A549 (cell line): ENCODE measurements at regions not wholly inside any gene's neighbourhood (a gene's known extent, or its start where the extent isn't known, plus 50 kb on each side); places are given as distances from the start of the nearest gene placed in this dataset.

Source experiments
- ATAC-seq, 2 experiments: fragments of 200-7000 bp in 1 of 2; fragments of >200 bp in 1 of 2; cut with Nextera tagmentation in 1 of 2; cut with Tn5 transposase in 1 of 2; 3 replicates each; pipeline versions ENCODE4 v1.8.0 to v1.9.1; 2018 to 2020; ENCODE audit warnings: mild to moderate bottlenecking in 1 of 2, moderate library complexity in 1 of 2
- CTCF ChIA-PET: fragments of 300-600 bp; sonication (Branson Sonifier 250); formaldehyde crosslinking; extraction: SDS; loops from one replicate; lab custom pipeline; 2021; ENCODE audit warnings: antibody characterized with exemption, inconsistent platforms; lab: Yijun Ruan, JAX
- POLR2A ChIA-PET: fragments of 350-600 bp; formaldehyde crosslinking; extraction: SDS; loops from one replicate; lab custom pipeline; 2021; ENCODE audit warnings: antibody characterized with exemption, inconsistent platforms; lab: Yijun Ruan, JAX
- DNase-seq, 2 experiments: peaks; one replicate each; pipeline versions ENCODE4 v3.0.0 to v3.0.0-alpha.2; 2011 to 2016; ENCODE audit warnings: low read depth in 1 of 2, low spot score in 1 of 2
- FAIRE-seq: peaks from 2 replicates; lab custom pipeline; 2011; peaks lifted over from hg19 to GRCh38; lab: Jason Lieb, UNC
- H3K27ac ChIP-seq, 2 experiments: fragments of >200 bp; sonication (Bioruptor Twin); formaldehyde crosslinking; 3 replicates each; pipeline ENCODE4 v1.5.1; 2016 to 2017
- H3K4me1 ChIP-seq: fragments of >200 bp; sonication (Bioruptor Twin); formaldehyde crosslinking; 3 replicates; pipeline ENCODE4 v1.6.1; 2016
- H3K4me2 ChIP-seq: fragments of >200 bp; sonication (Bioruptor Twin); formaldehyde crosslinking; 3 replicates; pipeline ENCODE4 v1.6.1; 2016
- H3K4me3 ChIP-seq: fragments of >200 bp; sonication (Bioruptor Twin); formaldehyde crosslinking; 3 replicates; pipeline ENCODE4 v1.5.1; 2016
- H3K9me3 ChIP-seq: fragments of >200 bp; sonication (Bioruptor Twin); formaldehyde crosslinking; 3 replicates; pipeline ENCODE4 v1.6.1; 2016
- CEBPB ChIP-seq, 2 experiments: fragments of >200 bp in 1 of 2; sonication (Bioruptor Twin) in 1 of 2; formaldehyde crosslinking in 1 of 2; IDR thresholded peaks; 2 replicates each; pipeline ENCODE4 v1.6.1; 2012 to 2016
- GATA3 ChIP-seq: IDR thresholded peaks from 2 replicates; pipeline ENCODE4 v1.6.1; 2012; ENCODE audit warnings: borderline replicate concordance
- HOXA7 ChIP-seq: fragments of 250-450 bp; sonication (Bioruptor Pico); IDR thresholded peaks from 2 replicates; pipeline ENCODE4 v1.5.0; 2020; ENCODE audit warnings: mild to moderate bottlenecking, moderate library complexity
- KDM1A ChIP-seq: fragments of 200-600 bp; sonication (generic); IDR thresholded peaks from 2 replicates; pipeline ENCODE4 v1.6.1; 2016; ENCODE audit warnings: low read depth, mild to moderate bottlenecking
- KDM5A ChIP-seq: fragments of 200-600 bp; sonication (generic); IDR thresholded peaks from 2 replicates; pipeline ENCODE4 v1.6.1; 2016; ENCODE audit warnings: antibody characterized with exemption, mild to moderate bottlenecking
- PHF8 ChIP-seq: fragments of 200-600 bp; sonication (generic); IDR thresholded peaks from 2 replicates; pipeline ENCODE4 v1.6.1; 2016; ENCODE audit warnings: low read depth, mild to moderate bottlenecking, antibody characterized with exemption, moderate library complexity, borderline replicate concordance
- RAD21 ChIP-seq, 2 experiments: fragments of >200 bp in 1 of 2; sonication (Bioruptor Twin) in 1 of 2; formaldehyde crosslinking in 1 of 2; IDR thresholded peaks in 1 of 2; conservative IDR thresholded peaks in 1 of 2; 2 replicates in 1 of 2; 3 replicates in 1 of 2; pipeline ENCODE4 v1.6.1; 2012 to 2018; ENCODE audit warnings: inconsistent platforms in 1 of 2
- RCOR1 ChIP-seq: fragments of 150-350 bp; IDR thresholded peaks from 2 replicates; pipeline ENCODE4 v1.6.1; 2014; ENCODE audit warnings: antibody characterized with exemption, low read length, low read depth
- SMC3 ChIP-seq: fragments of >200 bp; sonication (Bioruptor Twin); formaldehyde crosslinking; IDR thresholded peaks from 3 replicates; pipeline ENCODE4 v1.6.1; 2018; ENCODE audit warnings: inconsistent platforms
- SREBF2 ChIP-seq: fragments of 450-650 bp; IDR thresholded peaks from 2 replicates; pipeline ENCODE4 v1.6.1; 2014; ENCODE audit warnings: mild to moderate bottlenecking, moderate library complexity
- ZC3H11A ChIP-seq: fragments of 450-650 bp; IDR thresholded peaks from 2 replicates; pipeline ENCODE4 v1.6.1; 2014; ENCODE audit warnings: antibody characterized with exemption, mild to moderate bottlenecking
- ZFP36 ChIP-seq: fragments of 450-650 bp; IDR thresholded peaks from 2 replicates; pipeline ENCODE4 v1.6.1; 2014; ENCODE audit warnings: borderline replicate concordance; ENCODE audit not compliant: partially characterized antibody
- WGBS: methylation state at CpG from one replicate; pipeline ENCODE4 v1.1.6; 2017; ENCODE audit errors: missing lambda C conversion rate; 5-methylcytosine and 5-hydroxymethylcytosine counted together
- TF ChIP-seq, protein P1 (sequence below): fragments of 450-650 bp; IDR thresholded peaks from 2 replicates; pipeline ENCODE4 v1.6.1; 2014; ENCODE audit warnings: antibody characterized with exemption
- TF ChIP-seq, protein P2 (sequence below): fragments of 150-350 bp; IDR thresholded peaks from 2 replicates; pipeline ENCODE4 v1.6.1; 2014; ENCODE audit warnings: low read depth, mild to moderate bottlenecking, low read length
- TF ChIP-seq, protein P3 (sequence below): fragments of >200 bp; sonication (Bioruptor Twin); formaldehyde crosslinking; IDR thresholded peaks from 2 replicates; pipeline ENCODE4 v1.6.1; 2016
- TF ChIP-seq, protein P4 (sequence below): fragments of >200 bp; sonication (Bioruptor Twin); formaldehyde crosslinking; IDR thresholded peaks from 3 replicates; pipeline ENCODE4 v1.6.1; 2016

DNA sequence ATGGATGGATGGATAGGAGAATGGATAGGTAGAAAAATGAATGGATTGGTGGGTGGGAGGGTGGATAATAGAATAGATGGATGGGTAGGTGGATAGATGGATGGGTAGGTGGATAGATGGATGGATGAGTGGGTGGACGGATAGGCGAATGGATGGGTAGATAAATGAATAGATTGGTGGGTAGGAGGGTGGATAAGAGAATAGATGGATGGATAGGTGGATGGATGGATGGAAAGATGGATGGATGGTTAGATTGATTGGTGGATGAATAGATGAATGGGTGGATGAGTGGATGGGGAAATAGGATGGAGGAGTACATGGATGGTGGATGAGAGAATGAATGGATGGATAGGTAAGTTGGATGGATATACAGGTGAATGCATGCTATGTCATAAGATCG lies 110.5 kb downstream of the CEBPB start:
- Histone ChIP-seq H3K4me1 (peaks cover 62% of the 10 kb centered on the region), H3K9me3 (no peaks in the 10 kb centered on the region), H3K27ac (peak overlapping the region; percentile 39 to 98; a peak in 4 of 6 replicates), H3K4me2 (no peak overlapping the region), H3K4me3 (no peak overlapping the region)
- TF ChIP-seq GATA3, result no peak
- TF ChIP-seq, protein P1, sequence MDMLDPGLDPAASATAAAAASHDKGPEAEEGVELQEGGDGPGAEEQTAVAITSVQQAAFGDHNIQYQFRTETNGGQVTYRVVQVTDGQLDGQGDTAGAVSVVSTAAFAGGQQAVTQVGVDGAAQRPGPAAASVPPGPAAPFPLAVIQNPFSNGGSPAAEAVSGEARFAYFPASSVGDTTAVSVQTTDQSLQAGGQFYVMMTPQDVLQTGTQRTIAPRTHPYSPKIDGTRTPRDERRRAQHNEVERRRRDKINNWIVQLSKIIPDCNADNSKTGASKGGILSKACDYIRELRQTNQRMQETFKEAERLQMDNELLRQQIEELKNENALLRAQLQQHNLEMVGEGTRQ, result no peak
- ATAC-seq (no peak), FAIRE-seq (no peak), DNase-seq (no peak)
- 93% methylated on average over 3 of the region's 3 CpGs for WGBS
- POLR2A ChIA-PET, result no interaction called here
- CTCF ChIA-PET, result no interaction called here

DNA sequence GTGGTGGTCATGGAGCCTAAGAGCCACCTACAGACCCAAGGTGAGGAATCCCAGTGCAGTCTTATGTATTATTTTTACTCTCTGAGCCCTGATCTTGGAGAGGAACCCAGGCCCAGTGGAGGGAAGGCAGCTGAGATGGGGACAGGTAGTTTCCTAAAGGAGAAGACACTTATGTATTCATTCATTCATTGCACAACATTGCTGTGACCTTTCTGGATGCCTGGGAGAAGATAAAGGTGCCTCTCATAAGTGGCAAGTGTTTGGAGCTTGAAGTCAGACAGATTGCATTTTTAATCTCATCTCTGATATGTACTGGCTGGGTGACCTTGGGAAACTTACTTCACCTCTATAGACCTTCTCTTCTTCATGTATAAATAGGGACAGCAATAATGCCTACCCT lies 111.1 kb downstream of the CEBPB start:
- CTCF ChIA-PET, result no interaction called here
- no peak for TF ChIP-seq SREBF2
- TF ChIP-seq CEBPB (IDR thresholded peaks at IDR 0.05), result 0 out of 4 replicates have a peak, but pooled peaks of 1 of the 2 experiments have one; percentile 24
- ATAC-seq (no peak), DNase-seq (no peak), FAIRE-seq (no peak)
- POLR2A ChIA-PET, result no interaction called here
- H3K4me2 ChIP-seq, result no peak overlapping the region
- peak overlapping the region; percentile 39 to 98; a peak in 4 of 6 replicates for H3K27ac ChIP-seq
- no peak overlapping the region for H3K4me3 ChIP-seq
- peaks cover 62% of the 10 kb centered on the region for H3K4me1 ChIP-seq
- no peaks in the 10 kb centered on the region for H3K9me3 ChIP-seq

DNA sequence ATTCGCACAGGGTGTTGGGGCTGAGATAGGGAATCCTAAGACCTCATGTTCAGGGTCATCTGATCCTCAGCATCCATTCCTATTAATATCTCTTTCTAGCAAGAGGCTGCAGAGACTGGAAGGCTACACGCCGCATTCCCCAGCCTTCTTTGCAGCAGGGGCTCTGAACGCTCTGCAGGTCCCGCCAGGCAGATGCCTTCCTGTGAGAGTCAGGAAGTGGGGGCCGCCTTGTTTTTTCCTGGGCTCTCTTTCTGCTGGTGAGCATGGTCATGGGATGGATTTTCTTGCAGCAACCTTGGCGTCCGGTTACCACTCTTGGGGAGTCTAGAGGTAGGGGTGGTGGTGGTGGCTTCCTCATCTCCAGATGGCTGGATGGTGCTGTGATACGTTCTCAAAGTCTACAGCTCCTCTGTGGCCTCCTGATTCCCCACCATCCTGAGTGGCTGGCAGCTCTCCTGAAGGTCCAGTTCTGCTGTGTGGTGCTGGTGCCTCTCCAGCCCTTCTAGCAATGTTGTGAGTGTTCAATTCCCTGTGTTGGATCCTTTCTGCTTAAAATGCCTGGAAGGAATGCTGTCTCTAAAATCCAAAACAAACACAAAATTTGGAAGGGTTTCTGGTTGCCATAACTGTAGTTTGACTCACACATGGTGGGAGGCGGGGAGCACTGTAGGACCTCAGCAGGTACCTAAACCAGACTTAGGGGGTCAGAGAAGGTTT lies 111.9 kb downstream of the CEBPB start:
- ATAC-seq, result no peak

More for the DNA sequence above, 111.9 kb downstream of the CEBPB start:
- POLR2A ChIA-PET, result no interaction called here
- H3K4me1 ChIP-seq, result peaks cover 64% of the 10 kb centered on the region
- DNase-seq (no peak), FAIRE-seq (no peak)
- CTCF ChIA-PET, result interaction anchor here (1.1 kb wide), 1 partner anchor 123 kb away, joined by 4 read pairs; no protein-coding TSS in a partner anchor
- no peaks in the 10 kb centered on the region for H3K9me3 ChIP-seq
- TF ChIP-seq KDM5A (no peak), ZFP36 (no peak), PHF8 (no peak), KDM1A (no peak), HOXA7 (CRISPR knock-in tag) (no peak), RCOR1 (no peak), SMC3 (no peak), ZC3H11A (no peak), RAD21 (conservative IDR thresholded peaks at IDR 0.05 in 1 of 2, IDR thresholded peaks at IDR 0.05 in 1 of 2) (no peak)
- TF ChIP-seq, protein P2, sequence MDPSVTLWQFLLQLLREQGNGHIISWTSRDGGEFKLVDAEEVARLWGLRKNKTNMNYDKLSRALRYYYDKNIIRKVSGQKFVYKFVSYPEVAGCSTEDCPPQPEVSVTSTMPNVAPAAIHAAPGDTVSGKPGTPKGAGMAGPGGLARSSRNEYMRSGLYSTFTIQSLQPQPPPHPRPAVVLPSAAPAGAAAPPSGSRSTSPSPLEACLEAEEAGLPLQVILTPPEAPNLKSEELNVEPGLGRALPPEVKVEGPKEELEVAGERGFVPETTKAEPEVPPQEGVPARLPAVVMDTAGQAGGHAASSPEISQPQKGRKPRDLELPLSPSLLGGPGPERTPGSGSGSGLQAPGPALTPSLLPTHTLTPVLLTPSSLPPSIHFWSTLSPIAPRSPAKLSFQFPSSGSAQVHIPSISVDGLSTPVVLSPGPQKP, result no peak
- TF ChIP-seq, protein P1, result no peak
- TF ChIP-seq, protein P3, sequence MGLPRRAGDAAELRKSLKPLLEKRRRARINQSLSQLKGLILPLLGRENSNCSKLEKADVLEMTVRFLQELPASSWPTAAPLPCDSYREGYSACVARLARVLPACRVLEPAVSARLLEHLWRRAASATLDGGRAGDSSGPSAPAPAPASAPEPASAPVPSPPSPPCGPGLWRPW, result no peak
- TF ChIP-seq, protein P4, sequence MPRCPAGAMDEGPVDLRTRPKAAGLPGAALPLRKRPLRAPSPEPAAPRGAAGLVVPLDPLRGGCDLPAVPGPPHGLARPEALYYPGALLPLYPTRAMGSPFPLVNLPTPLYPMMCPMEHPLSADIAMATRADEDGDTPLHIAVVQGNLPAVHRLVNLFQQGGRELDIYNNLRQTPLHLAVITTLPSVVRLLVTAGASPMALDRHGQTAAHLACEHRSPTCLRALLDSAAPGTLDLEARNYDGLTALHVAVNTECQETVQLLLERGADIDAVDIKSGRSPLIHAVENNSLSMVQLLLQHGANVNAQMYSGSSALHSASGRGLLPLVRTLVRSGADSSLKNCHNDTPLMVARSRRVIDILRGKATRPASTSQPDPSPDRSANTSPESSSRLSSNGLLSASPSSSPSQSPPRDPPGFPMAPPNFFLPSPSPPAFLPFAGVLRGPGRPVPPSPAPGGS, result no peak
- peak overlapping the region; percentile 93 to 98 for H3K27ac ChIP-seq
- no peak overlapping the region for H3K4me3 ChIP-seq
- peak overlapping the region; percentile 22; the same call in 2 of the 3 replicates for H3K4me2 ChIP-seq
- WGBS, result 96% methylated on average over 9 of the region's 10 CpGs
